BLaER1 treated with 17β-estradiol and CSF1 and Interleukin-3, amounts not matched to agents 10 nM and 100 nM (cell line): ENCODE measurements at regions not wholly inside any gene's neighbourhood (a gene's known extent, or its start where the extent isn't known, plus 50 kb on each side); places are given as distances from the start of the nearest gene placed in this dataset.
"Not testable (repeated sequence)": the region's sequence is repeated elsewhere in the genome, so short reads cannot be mapped to it uniquely, and the experiment has no call there.

Source experiments
- H3K27ac ChIP-seq, 11 experiments: shearing (Covaris generic); formaldehyde crosslinking; 2 replicates each; pipeline ENCODE4 v1.8.1; 2022
- H3K27me3 ChIP-seq, 11 experiments: shearing (Covaris generic); formaldehyde crosslinking; 2 replicates each; pipeline ENCODE4 v1.8.1; 2022
- H3K36me3 ChIP-seq, 11 experiments: shearing (Covaris generic); formaldehyde crosslinking; 2 replicates each; pipeline ENCODE4 v1.8.1; 2022
- H3K4me1 ChIP-seq, 10 experiments: shearing (Covaris generic); formaldehyde crosslinking; 2 replicates each; pipeline ENCODE4 v1.8.1; 2022
- H3K4me2 ChIP-seq, 11 experiments: shearing (Covaris generic); formaldehyde crosslinking; 2 replicates each; pipeline ENCODE4 v1.8.1; 2022
- H3K4me3 ChIP-seq, 10 experiments: shearing (Covaris generic); formaldehyde crosslinking; 2 replicates each; pipeline ENCODE4 v1.8.1; 2022
- H3K9ac ChIP-seq, 11 experiments: shearing (Covaris generic); formaldehyde crosslinking; 2 replicates each; pipeline ENCODE4 v1.8.1; 2022
- H3K9me3 ChIP-seq, 11 experiments: shearing (Covaris generic); formaldehyde crosslinking; replicated peaks in 1 of 11; 2 replicates each; pipeline ENCODE4 v1.8.1; 2022
- H4K20me1 ChIP-seq, 11 experiments: shearing (Covaris generic); formaldehyde crosslinking; 2 replicates each; pipeline ENCODE4 v1.8.1; 2022
- Cebpa-rat ChIP-seq, 11 experiments: shearing (Covaris generic); IDR thresholded peaks; 2 replicates each; pipeline ENCODE4 v1.8.1; 2022

DNA sequence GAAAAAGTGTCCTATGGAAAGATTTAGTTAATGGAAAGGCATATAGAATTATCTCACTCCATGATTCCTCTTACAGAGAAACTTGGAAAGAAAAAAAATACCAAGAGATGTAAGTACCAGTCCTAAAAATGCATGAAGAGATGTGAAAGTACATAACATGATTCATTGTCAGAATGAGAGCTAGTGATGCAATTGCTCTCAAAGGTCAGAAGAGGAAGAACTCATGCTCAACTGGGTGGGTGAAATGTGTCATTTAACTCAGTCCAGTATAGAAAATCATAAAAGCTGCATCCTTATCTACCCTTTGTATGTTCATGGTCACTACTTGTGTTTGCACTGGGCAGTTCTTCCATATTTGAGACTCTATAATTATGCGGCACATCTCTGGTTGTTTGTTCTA, 300.0 kb upstream of the PIK3C3 start:
- H3K4me1 ChIP-seq, result peaks cover 0 to 28% (median 2%) of the 10 kb centered on the region in 10 experiments; a peak in 9 of 20 replicates
- H3K4me2 ChIP-seq, result peak overlapping the region in 4 of 11 experiments; percentile 1 to 69 (median 56); a peak in 7 of 22 replicates
- no peaks in the 10 kb centered on the region for H4K20me1 ChIP-seq
- no peak overlapping the region for H3K4me3 ChIP-seq
- no peaks in the 10 kb centered on the region for H3K27me3 ChIP-seq
- H3K27ac ChIP-seq, result peak overlapping the region in 5 of 11 experiments; percentile 27 to 68 (median 42); a peak in 8 of 22 replicates
- H3K9me3 ChIP-seq, result no peaks in the 10 kb centered on the region
- TF ChIP-seq Cebpa-rat (IDR thresholded peaks at IDR 0.05), result no peak; a peak in 1 of 22 replicates
- no peak overlapping the region; a peak in 1 of 22 replicates for H3K9ac ChIP-seq
- H3K36me3 ChIP-seq, result no peaks in the 10 kb centered on the region

DNA sequence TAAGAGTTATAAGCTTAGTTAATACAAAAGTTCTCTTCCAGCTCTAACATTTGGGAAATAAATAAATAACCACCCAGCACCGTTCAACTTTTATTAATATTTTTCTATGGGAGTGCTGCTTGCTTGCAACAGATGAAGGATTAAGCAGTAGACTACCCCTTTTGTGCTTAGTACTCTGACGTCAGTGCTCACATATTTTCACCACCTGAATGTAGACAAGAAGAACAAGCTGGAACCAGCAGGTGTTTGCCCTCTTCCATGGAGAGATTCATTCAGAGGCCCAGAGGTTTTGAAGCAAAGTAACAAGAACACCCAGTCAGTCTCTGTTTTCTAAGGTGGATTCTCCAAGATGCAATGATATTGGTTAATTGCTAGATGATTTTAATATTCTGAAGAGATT, 307.1 kb upstream of the PIK3C3 start:
- Histone ChIP-seq H3K4me2 (peak overlapping the region in 1 of 11 experiments; percentile 40; a peak in 2 of 22 replicates), H3K36me3 (no peaks in the 10 kb centered on the region), H3K9me3 (0 out of 22 replicates have a peak, but pooled peaks cover 0 to 5% (median 0%) of the 10 kb centered on the region in 11 experiments), H4K20me1 (no peaks in the 10 kb centered on the region), H3K4me1 (peaks cover 0 to 50% (median 2%) of the 10 kb centered on the region in 10 experiments; a peak in 6 of 20 replicates), H3K9ac (no peak overlapping the region), H3K27ac (no peak overlapping the region), H3K27me3 (no peaks in the 10 kb centered on the region), H3K4me3 (no peak overlapping the region)
- TF ChIP-seq Cebpa-rat (IDR thresholded peaks at IDR 0.05), result no peak

DNA sequence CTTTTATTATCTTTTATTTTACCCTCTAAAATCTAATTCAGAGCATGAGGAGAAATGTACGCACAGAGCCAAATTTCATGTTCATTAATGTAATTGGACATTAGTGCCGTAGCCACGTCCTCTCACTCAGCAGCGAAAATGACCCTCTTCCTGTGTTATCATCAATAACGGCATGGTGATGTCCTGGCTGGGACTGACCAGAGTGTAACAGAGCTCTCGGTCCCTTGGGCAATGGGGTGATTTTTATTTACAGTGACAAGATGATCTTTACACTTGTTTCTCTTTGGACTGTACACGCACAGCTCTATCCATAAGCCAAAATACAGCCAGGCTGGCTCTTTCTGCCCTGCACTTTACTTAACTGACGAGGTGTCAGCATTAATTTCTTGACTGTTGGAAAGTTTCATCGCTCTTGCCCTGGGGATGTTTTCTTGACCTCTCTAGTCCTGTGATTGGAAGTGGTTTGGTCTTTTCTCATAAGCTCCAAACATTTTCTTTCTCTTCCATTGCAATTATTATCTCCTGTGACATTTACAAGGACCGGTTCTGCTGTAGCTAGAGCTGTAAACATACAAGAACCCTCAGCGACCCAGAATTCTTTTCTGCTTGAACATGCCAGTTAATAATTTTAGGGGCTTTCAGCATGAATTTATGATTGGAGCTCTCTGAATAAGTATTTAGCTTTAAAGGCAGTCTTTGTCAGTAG, 308.0 kb upstream of the PIK3C3 start:
- no peaks in the 10 kb centered on the region for H4K20me1 ChIP-seq
- H3K9ac ChIP-seq, result no peak overlapping the region
- H3K4me1 ChIP-seq, result peaks cover 0 to 54% (median 2%) of the 10 kb centered on the region in 10 experiments; a peak in 6 of 20 replicates
- no peaks in the 10 kb centered on the region for H3K36me3 ChIP-seq
- 0 out of 22 replicates have a peak, but pooled peaks cover 0 to 5% (median 0%) of the 10 kb centered on the region in 11 experiments for H3K9me3 ChIP-seq
- TF ChIP-seq Cebpa-rat (IDR thresholded peaks at IDR 0.05), result no peak
- no peak overlapping the region for H3K4me3 ChIP-seq
- H3K27ac ChIP-seq, result 0 out of 22 replicates have a peak overlapping the region, but pooled peaks of 1 of the 11 experiments have one; percentile 80
- H3K4me2 ChIP-seq, result peak overlapping the region in 2 of 11 experiments; percentile 44 to 60; a peak in 3 of 22 replicates
- no peaks in the 10 kb centered on the region for H3K27me3 ChIP-seq

DNA sequence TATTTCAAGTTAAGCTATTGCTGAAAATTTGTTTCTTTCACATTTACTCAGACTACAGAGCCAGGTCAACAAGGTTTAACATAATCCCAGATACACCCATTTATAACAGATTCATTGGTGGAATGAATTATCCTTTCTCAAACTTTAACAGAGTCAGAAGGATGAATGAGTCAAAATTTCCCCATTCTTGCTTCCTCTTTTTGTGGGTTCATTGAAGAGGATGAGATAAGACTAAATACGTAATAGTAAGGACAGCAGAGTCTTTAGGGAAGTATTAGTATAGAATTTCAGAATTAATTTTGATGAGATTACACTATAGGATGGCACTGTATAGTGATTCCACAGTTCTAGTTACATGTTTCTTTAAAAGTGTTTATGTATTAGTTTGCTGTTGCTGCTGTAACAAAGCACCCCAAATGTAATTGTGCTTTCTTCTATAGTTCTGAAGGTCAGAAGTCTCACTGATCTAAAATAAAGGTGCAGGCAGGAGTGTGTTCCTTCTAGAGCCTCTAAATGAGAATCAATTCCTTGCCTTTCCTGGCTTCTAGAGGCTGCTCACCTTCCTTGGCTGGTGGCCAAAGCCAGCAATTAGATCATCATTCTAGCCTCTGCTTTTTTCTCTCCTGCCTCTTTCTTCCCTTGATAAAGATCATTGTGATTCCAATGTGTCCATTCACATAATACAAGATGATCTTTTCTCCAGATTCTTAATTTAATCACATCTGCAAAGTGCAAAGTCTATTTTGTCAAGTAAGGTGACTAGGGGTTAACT, 309.3 kb upstream of the PIK3C3 start:
- TF ChIP-seq Cebpa-rat (IDR thresholded peaks at IDR 0.05), result no peak
- Histone ChIP-seq H3K4me2 (peak overlapping the region in 5 of 11 experiments; percentile 18 to 60 (median 52); a peak in 8 of 22 replicates), H3K4me1 (peaks cover 0 to 54% (median 2%) of the 10 kb centered on the region in 10 experiments; a peak in 6 of 20 replicates), H3K27me3 (no peaks in the 10 kb centered on the region), H3K9ac (peak overlapping the region in 1 of 11 experiments; percentile 42; a peak in 1 of 22 replicates), H3K36me3 (no peaks in the 10 kb centered on the region), H3K9me3 (0 out of 22 replicates have a peak, but pooled peaks cover 0 to 5% (median 0%) of the 10 kb centered on the region in 11 experiments), H3K27ac (peak overlapping the region in 4 of 11 experiments; percentile 46 to 80 (median 60); a peak in 8 of 22 replicates), H4K20me1 (no peaks in the 10 kb centered on the region), H3K4me3 (no peak overlapping the region)

DNA sequence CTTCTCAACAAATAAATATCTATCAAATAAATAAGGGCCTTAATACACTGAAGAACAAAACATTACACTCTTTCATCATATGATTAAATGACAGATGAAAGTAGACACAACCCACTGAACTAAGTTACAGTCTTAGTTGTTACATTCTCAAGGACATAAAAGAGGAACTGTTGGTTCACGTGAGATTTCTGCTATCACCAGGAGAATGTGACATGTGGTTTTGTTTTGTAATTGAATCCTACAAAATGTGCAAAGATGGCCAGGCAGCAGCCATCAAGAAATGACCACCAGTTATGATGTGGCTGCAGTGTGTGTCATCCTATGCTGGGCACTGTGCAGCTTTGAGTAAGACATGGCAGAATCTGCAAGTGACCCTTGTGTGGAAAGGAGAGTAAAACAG, 310.6 kb upstream of the PIK3C3 start:
- Histone ChIP-seq H3K27ac (peak overlapping the region in 4 of 11 experiments; percentile 46 to 80 (median 60); a peak in 8 of 22 replicates), H3K27me3 (no peaks in the 10 kb centered on the region), H3K36me3 (no peaks in the 10 kb centered on the region), H3K9me3 (0 out of 22 replicates have a peak, but pooled peaks cover 0 to 5% (median 0%) of the 10 kb centered on the region in 11 experiments), H3K4me1 (peaks cover 0 to 54% (median 2%) of the 10 kb centered on the region in 10 experiments; a peak in 6 of 20 replicates), H3K4me2 (peak overlapping the region in 3 of 11 experiments; percentile 18 to 60 (median 52); a peak in 5 of 22 replicates), H3K9ac (no peak overlapping the region), H3K4me3 (no peak overlapping the region), H4K20me1 (no peaks in the 10 kb centered on the region)
- TF ChIP-seq Cebpa-rat (IDR thresholded peaks at IDR 0.05), result no peak

DNA sequence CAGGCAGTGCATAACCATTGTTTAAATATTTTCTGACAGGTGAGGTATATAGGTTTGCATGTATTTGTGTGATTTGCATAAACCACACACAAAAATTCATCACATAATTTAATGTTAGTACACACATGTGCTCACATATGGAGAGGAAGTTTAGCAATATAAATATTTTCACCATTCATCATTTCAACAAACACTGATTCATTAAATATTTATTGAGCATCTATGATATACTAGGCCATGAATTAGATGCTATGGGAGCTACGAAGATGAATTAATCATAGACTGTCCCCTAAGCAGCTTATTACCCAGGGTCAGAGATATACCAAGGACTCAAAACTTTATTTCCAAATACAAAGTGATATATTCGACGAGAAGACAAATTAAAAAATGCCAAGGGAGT, 311.6 kb upstream of the PIK3C3 start:
- H4K20me1 ChIP-seq, result no peaks in the 10 kb centered on the region
- no peak overlapping the region for H3K9ac ChIP-seq
- peak overlapping the region in 2 of 11 experiments; percentile 66 to 80; a peak in 2 of 22 replicates for H3K27ac ChIP-seq
- peaks cover 0 to 54% (median 2%) of the 10 kb centered on the region in 10 experiments; a peak in 6 of 20 replicates for H3K4me1 ChIP-seq
- no peak overlapping the region for H3K4me3 ChIP-seq
- TF ChIP-seq Cebpa-rat (IDR thresholded peaks at IDR 0.05), result no peak
- H3K9me3 ChIP-seq, result 0 out of 22 replicates have a peak, but pooled peaks cover 0 to 5% (median 0%) of the 10 kb centered on the region in 11 experiments
- H3K4me2 ChIP-seq, result peak overlapping the region in 1 of 11 experiments; percentile 60; a peak in 2 of 22 replicates
- H3K36me3 ChIP-seq, result no peaks in the 10 kb centered on the region
- no peaks in the 10 kb centered on the region for H3K27me3 ChIP-seq

DNA sequence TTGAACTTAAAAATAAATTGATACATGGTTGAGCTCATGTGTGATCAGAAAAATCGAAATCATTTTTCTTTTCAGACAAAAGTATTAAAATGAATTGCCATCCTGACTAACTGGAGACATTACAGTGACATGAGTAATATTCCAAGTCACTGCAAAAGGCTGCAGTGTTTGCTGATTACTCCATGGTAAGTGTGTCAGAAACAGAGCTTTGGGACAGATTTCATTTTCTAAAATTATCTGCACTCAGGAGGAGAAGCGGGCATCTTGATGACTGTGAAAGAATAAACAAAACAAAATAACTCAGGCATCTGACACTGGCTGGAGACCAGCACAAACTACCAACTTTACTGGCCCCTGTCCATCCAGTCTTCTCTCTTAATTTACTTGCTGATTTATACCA, 312.3 kb upstream of the PIK3C3 start:
- no peak for TF ChIP-seq Cebpa-rat (IDR thresholded peaks at IDR 0.05)
- Histone ChIP-seq H3K9me3 (0 out of 22 replicates have a peak, but pooled peaks cover 0 to 5% (median 0%) of the 10 kb centered on the region in 11 experiments), H4K20me1 (no peaks in the 10 kb centered on the region), H3K4me3 (no peak overlapping the region), H3K36me3 (no peaks in the 10 kb centered on the region), H3K9ac (no peak overlapping the region), H3K27ac (peak overlapping the region in 1 of 11 experiments; percentile 2; a peak in 1 of 22 replicates), H3K4me2 (peak overlapping the region in 2 of 11 experiments; percentile 10 to 30; a peak in 2 of 22 replicates), H3K4me1 (peaks cover 0 to 52% (median 2%) of the 10 kb centered on the region in 10 experiments; a peak in 6 of 20 replicates), H3K27me3 (no peaks in the 10 kb centered on the region)

DNA sequence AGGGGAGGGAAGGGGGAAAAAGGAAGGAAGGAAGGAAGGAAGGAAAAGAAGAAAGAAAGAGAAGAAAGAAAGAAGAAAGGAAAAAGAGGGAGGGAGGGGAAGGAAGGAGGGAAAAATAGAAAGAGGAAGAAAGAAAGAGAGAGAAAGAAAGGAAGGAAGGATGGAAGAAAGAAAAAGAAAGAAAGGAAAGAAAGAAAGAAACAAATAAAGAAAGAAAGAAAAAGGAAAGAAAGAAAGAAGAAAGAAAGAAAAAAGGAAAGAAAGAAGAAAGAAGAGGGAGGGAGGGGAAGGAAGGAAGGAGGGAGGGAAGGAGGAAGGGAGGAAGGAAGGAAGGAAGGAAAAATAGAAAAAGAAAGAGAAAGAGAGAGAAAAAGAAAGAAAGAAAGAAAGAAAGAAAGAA, 315.8 kb upstream of the PIK3C3 start:
- peaks cover 0 to 17% (median 0%) of the 10 kb centered on the region in 10 experiments; a peak in 6 of 20 replicates for H3K4me1 ChIP-seq
- H3K27ac ChIP-seq, result no peak overlapping the region
- H4K20me1 ChIP-seq, result no peaks in the 10 kb centered on the region
- H3K36me3 ChIP-seq, result no peaks in the 10 kb centered on the region
- H3K27me3 ChIP-seq, result no peaks in the 10 kb centered on the region
- no peak overlapping the region for H3K4me2 ChIP-seq
- no peak for TF ChIP-seq Cebpa-rat (IDR thresholded peaks at IDR 0.05)
- no peak overlapping the region for H3K4me3 ChIP-seq
- H3K9me3 ChIP-seq, result no peaks in the 10 kb centered on the region
- no peak overlapping the region for H3K9ac ChIP-seq

DNA sequence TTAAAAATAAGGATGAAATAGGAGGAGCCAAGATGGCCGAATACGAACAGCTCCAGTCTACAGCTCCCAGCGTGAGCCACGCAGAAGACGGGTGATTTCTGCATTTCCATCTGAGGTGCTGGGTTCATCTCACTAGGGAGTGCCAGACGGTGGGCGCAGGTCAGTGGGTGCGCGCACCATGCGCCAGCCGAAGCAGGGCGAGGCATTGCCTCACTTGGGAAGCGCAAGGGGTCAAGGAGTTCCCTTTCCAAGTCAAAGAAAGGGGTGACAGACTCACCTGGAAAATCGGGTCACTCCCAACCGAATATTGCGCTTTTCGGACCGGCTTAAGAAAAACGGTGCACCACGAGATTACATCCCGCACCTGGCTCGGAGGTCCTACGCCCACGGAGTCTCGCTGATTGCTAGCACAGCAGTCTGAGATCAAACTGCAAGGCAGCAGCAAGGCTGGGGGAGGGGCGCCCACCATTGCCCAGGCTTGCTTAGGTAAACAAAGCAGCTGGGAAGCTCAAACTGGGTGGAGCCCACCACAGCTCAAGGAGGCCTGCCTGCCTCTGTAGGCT, 323.2 kb upstream of the PIK3C3 start:
- H3K27ac ChIP-seq, H3K9ac ChIP-seq, H3K27me3 ChIP-seq, H3K4me1 ChIP-seq, H3K4me3 ChIP-seq, H4K20me1 ChIP-seq, H3K36me3 ChIP-seq, H3K4me2 ChIP-seq, H3K9me3 ChIP-seq: not testable (repeated sequence)
